K562 (cell line): ENCODE measurements at regions not wholly inside any gene's neighbourhood (a gene's known extent, or its start where the extent isn't known, plus 50 kb on each side); places are given as distances from the start of the nearest gene placed in this dataset.

Experiments
- ATAC-seq: fragments of 200-7000 bp; cut with Tn5 transposase; 3 replicates; pipeline ENCODE4 v1.9.1; 2020; ENCODE audit warnings: moderate library complexity
- BruUV-seq: library from RNA; stranded (reverse); fragments of 400-500 nt; replicated peaks from 2 replicates; lab custom pipeline; 2021; lab: Mats Ljungman, UMichigan
- CTCF ChIA-PET: fragments of 300-600 bp; formaldehyde crosslinking; extraction: SDS; loops from one replicate; lab custom pipeline; 2021; ENCODE audit warnings: low intra/inter-chr PET ratio; lab: Yijun Ruan, JAX
- POLR2A ChIA-PET: fragments of 300-600, 350-650 bp; sonication (Branson Sonifier 250); formaldehyde crosslinking; extraction: SDS; loops from one replicate; lab custom pipeline; 2021; ENCODE audit warnings: antibody characterized with exemption, inconsistent platforms; lab: Yijun Ruan, JAX
- DNase-seq, 4 experiments: peaks; one replicate each; pipeline versions ENCODE4 v3.0.0 to v3.0.0-alpha.2; 2011 to 2018; ENCODE audit warnings: low spot score in 3 of 4, mixed read lengths in 3 of 4; ENCODE audit errors: extremely low read depth in 1 of 4
- FAIRE-seq: peaks from 2 replicates; lab custom pipeline; 2011; peaks lifted over from hg19 to GRCh38; lab: Jason Lieb, UNC
- H2AFZ ChIP-seq: 2 replicates; pipeline ENCODE4 v1.6.0; 2011; ENCODE audit warnings: low read depth, low read length, control low read depth, inconsistent platforms
- H3K27ac ChIP-seq: fragments of 200-600 bp; 3 replicates; pipeline ENCODE4 v1.8.0; 2011; ENCODE audit warnings: low read depth, mild to moderate bottlenecking, control low read depth, inconsistent platforms, low read length, moderate library complexity, mixed read lengths; ENCODE audit errors: extremely low read depth
- H3K27me3 ChIP-seq, 2 experiments: fragments of 300-600 bp in 1 of 2; 2 replicates in 1 of 2; 3 replicates in 1 of 2; pipeline versions ENCODE4 v1.6.0 to v1.8.0; 2011; ENCODE audit warnings: inconsistent platforms in 2 of 2, low read length in 2 of 2, mild to moderate bottlenecking in 1 of 2, mixed read lengths in 1 of 2, moderate library complexity in 1 of 2; ENCODE audit not compliant: control insufficient read depth in 2 of 2, insufficient read depth in 2 of 2
- H3K36me3 ChIP-seq: fragments of 300-600 bp; 3 replicates; pipeline ENCODE4 v1.8.0; 2011; ENCODE audit warnings: mild to moderate bottlenecking, low read length, inconsistent platforms; ENCODE audit not compliant: control insufficient read depth, insufficient read depth
- H3K4me1 ChIP-seq, 2 experiments: fragments of 200-600 bp in 1 of 2; replicated peaks in 1 of 2; 2 replicates in 1 of 2; 3 replicates in 1 of 2; pipeline versions ENCODE4 v1.5.1 to v1.8.0; 2011; ENCODE audit warnings: inconsistent platforms in 2 of 2, low read length in 2 of 2, mild to moderate bottlenecking in 1 of 2, mixed read lengths in 1 of 2, moderate library complexity in 1 of 2; ENCODE audit not compliant: control insufficient read depth in 2 of 2, insufficient read depth in 2 of 2
- H3K4me2 ChIP-seq: 2 replicates; pipeline ENCODE4 v1.6.1; 2011; ENCODE audit warnings: low read length, control low read depth, inconsistent platforms, mixed read lengths; ENCODE audit not compliant: insufficient read depth
- H3K4me3 ChIP-seq: fragments of 200-600 bp; sonication (generic), shearing (Covaris generic); 2 replicates; pipeline ENCODE4 v1.5.1; 2016; ENCODE audit warnings: control low read depth, inconsistent platforms
- H3K79me2 ChIP-seq: fragments of 200-600 bp; 3 replicates; pipeline ENCODE4 v1.8.0; 2011; ENCODE audit warnings: low read length, inconsistent platforms; ENCODE audit not compliant: control insufficient read depth, insufficient read depth
- H3K9ac ChIP-seq, 2 experiments: 2 replicates each; pipeline versions ENCODE4 v1.6.0 to v1.6.1; 2011; ENCODE audit warnings: low read depth in 2 of 2, low read length in 2 of 2, control low read depth in 1 of 2, inconsistent platforms in 1 of 2, mild to moderate bottlenecking in 1 of 2, mixed read lengths in 1 of 2; ENCODE audit not compliant: insufficient read depth in 1 of 2
- H3K9me1 ChIP-seq: one replicate; pipeline ENCODE4 v1.6.0; 2011; ENCODE audit warnings: inconsistent platforms, mild to moderate bottlenecking, low read length, moderate library complexity; ENCODE audit not compliant: control insufficient read depth, insufficient read depth
- H3K9me3 ChIP-seq: replicated peaks from 2 replicates; pipeline ENCODE4 v1.5.1; 2011; ENCODE audit warnings: low read depth, low read length, inconsistent platforms; ENCODE audit not compliant: control insufficient read depth, insufficient read depth
- H4K20me1 ChIP-seq: replicated peaks from 2 replicates; pipeline ENCODE4 v1.6.1; 2011; ENCODE audit warnings: low read length, inconsistent platforms, mixed read lengths; ENCODE audit not compliant: control insufficient read depth, insufficient read depth
- CSDE1 ChIP-seq, 2 experiments: fragments of 450-650 bp; IDR thresholded peaks; 2 replicates each; pipeline ENCODE4 v1.6.1; 2016; ENCODE audit warnings: mild to moderate bottlenecking in 1 of 2
- DACH1 ChIP-seq: fragments of 450-650 bp; IDR thresholded peaks from 2 replicates; pipeline ENCODE4 v1.6.1; 2018; ENCODE audit not compliant: partially characterized antibody
- MEIS2 ChIP-seq: fragments of 450-650 bp; IDR thresholded peaks from 2 replicates; pipeline ENCODE4 v1.6.1; 2014; ENCODE audit warnings: mild to moderate bottlenecking; ENCODE audit not compliant: partially characterized antibody
- POLR2A ChIP-seq: fragments of 450-650 bp; conservative IDR thresholded peaks from 2 replicates; pipeline ENCODE4 v1.6.1; 2016
- PTRF ChIP-seq: fragments of 450-650 bp; IDR thresholded peaks from 2 replicates; pipeline ENCODE4 v1.6.1; 2016; ENCODE audit warnings: mild to moderate bottlenecking, missing genetic modification characterization, missing compliant biosample characterization
- ZC3H8 ChIP-seq: fragments of 450-650 bp; IDR thresholded peaks from 2 replicates; pipeline ENCODE4 v1.6.1; 2017
- ZFP1 ChIP-seq: fragments of 450-650 bp; formaldehyde crosslinking; IDR thresholded peaks from 2 replicates; pipeline ENCODE4 v1.4.0; 2020; ENCODE audit warnings: mild to moderate bottlenecking, mixed read lengths
- ZNF780A ChIP-seq: fragments of 250-450 bp; sonication (Bioruptor Pico); IDR thresholded peaks from 2 replicates; pipeline ENCODE4 v1.5.0; 2021; ENCODE audit warnings: mild to moderate bottlenecking
- in situ Hi-C: fragments of 300-500 bp; cut with MboI; formaldehyde crosslinking; loops from 4 replicates; pipeline ENCODE4 v1.15.0; 2018; ENCODE audit warnings: inconsistent platforms, mixed read lengths
- intact Hi-C: fragments of 100-400 bp; cut with micrococcal nuclease; formaldehyde crosslinking; loops from 2 replicates; pipeline ENCODE4 v1.14.2; 2022
- TF ChIP-seq, protein P1 (sequence below): fragments of 450-650 bp; formaldehyde crosslinking; IDR thresholded peaks from 2 replicates; pipeline ENCODE4 v1.4.0; 2020; ENCODE audit warnings: mild to moderate bottlenecking, moderate library complexity
- TF ChIP-seq, protein P2 (sequence below): fragments of 250-450 bp; sonication (Bioruptor Pico); IDR thresholded peaks from 2 replicates; pipeline ENCODE4 v1.5.0; 2020; ENCODE audit warnings: mild to moderate bottlenecking, borderline replicate concordance

DNA sequence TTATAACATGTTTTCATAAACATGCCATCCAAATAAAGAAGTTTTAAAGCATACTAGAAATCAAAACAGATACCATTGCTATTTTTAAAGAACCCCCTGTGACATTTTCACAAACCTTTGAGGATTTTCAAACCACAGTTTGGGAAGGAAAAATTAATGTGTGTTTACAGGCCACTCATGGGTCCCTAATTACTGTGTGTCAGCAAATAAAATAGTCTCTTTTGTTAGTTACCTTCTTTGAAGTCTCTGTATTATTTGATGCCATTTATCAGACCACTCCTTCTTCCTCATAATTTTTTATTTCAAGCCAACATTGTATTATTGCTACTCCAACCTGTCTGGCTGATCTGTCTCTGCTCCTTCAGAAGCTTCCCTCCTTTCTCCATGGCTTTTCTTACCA, 72.6 kb upstream of the TET2 start:
- H3K4me1 ChIP-seq: no peaks in the 10 kb centered on the region
- H3K4me3 ChIP-seq: no peak overlapping the region
- no peaks in the 10 kb centered on the region for H3K79me2 ChIP-seq
- ATAC-seq (no peak), FAIRE-seq (no peak), DNase-seq (no peak)
- ChIA-PET CTCF (no interaction called here), POLR2A (interaction anchor here (0.6 kb wide), 1 partner anchor 89 kb away, joined by 3 read pairs; no protein-coding TSS in a partner anchor)
- H3K4me2 ChIP-seq: no peak overlapping the region
- no peak overlapping the region for H2AFZ ChIP-seq
- BruUV-seq: no TSS peak
- no peak overlapping the region for H3K9ac ChIP-seq
- H3K36me3 ChIP-seq: no peaks in the 10 kb centered on the region
- H3K9me3 ChIP-seq: no peaks in the 10 kb centered on the region
- no peaks in the 10 kb centered on the region for H4K20me1 ChIP-seq
- in situ Hi-C loops: no loop called here
- no peak for TF ChIP-seq PTRF (tag)
- no peak for TF ChIP-seq MEIS2
- TF ChIP-seq, protein P1, sequence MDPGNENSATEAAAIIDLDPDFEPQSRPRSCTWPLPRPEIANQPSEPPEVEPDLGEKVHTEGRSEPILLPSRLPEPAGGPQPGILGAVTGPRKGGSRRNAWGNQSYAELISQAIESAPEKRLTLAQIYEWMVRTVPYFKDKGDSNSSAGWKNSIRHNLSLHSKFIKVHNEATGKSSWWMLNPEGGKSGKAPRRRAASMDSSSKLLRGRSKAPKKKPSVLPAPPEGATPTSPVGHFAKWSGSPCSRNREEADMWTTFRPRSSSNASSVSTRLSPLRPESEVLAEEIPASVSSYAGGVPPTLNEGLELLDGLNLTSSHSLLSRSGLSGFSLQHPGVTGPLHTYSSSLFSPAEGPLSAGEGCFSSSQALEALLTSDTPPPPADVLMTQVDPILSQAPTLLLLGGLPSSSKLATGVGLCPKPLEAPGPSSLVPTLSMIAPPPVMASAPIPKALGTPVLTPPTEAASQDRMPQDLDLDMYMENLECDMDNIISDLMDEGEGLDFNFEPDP (CRISPR knock-in tag): no peak
- TF ChIP-seq ZC3H8: no peak
- no peak for TF ChIP-seq ZFP1
- no peak for TF ChIP-seq DACH1
- TF ChIP-seq CSDE1 (IDR thresholded peaks at IDR 0.05): no peak
- TF ChIP-seq ZNF780A (CRISPR knock-in tag): no peak
- no peak for TF ChIP-seq POLR2A
- TF ChIP-seq, protein P2, sequence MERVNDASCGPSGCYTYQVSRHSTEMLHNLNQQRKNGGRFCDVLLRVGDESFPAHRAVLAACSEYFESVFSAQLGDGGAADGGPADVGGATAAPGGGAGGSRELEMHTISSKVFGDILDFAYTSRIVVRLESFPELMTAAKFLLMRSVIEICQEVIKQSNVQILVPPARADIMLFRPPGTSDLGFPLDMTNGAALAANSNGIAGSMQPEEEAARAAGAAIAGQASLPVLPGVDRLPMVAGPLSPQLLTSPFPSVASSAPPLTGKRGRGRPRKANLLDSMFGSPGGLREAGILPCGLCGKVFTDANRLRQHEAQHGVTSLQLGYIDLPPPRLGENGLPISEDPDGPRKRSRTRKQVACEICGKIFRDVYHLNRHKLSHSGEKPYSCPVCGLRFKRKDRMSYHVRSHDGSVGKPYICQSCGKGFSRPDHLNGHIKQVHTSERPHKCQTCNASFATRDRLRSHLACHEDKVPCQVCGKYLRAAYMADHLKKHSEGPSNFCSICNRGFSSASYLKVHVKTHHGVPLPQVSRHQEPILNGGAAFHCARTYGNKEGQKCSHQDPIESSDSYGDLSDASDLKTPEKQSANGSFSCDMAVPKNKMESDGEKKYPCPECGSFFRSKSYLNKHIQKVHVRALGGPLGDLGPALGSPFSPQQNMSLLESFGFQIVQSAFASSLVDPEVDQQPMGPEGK (CRISPR knock-in tag): no peak
- intact Hi-C loops: no loop called here
- no peak overlapping the region for H3K27ac ChIP-seq
- no peaks in the 10 kb centered on the region for H3K27me3 ChIP-seq
- H3K9me1 ChIP-seq: no peaks in the 10 kb centered on the region
